Caki2 (cell line): ENCODE measurements at regions not wholly inside any gene's neighbourhood (a gene's known extent, or its start where the extent isn't known, plus 50 kb on each side); places are given as distances from the start of the nearest gene placed in this dataset.

ENCODE experiments used
- DNase-seq: peaks from one replicate; pipeline ENCODE4 v3.0.0-alpha.2; 2015; ENCODE audit warnings: low read depth
- in situ Hi-C: cut with HindIII; loops from 2 replicates; pipeline ENCODE4 v1.10.0; 2016; ENCODE audit warnings: low sequenced_read_pairs, low pct_unique_long_range_greater_than_20kb, mixed read lengths

DNA sequence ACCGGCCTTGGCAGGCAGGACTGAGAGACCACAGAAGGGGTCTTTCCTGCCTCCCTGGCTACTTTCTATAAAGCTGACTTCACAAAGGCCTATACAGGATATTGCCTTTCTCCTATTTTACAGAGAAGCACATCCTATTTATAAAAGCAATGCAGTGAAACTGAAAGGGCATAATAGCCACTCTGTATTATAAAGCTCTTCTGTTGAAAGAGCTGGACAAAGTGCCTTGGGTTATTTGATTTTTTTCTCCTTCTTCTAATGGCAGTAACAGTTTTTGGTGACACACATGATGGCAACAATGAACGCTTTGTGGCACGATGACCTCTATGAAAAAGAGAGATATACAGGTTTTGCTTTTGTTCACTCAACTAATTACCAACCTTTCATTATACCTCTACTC, 281.1 kb downstream of the ZNF516 start:
- no peak for DNase-seq
- in situ Hi-C loops: no loop called here

GRCh38 chr18:76212960-76213359, 282.1 kb downstream of the ZNF516 start:
- in situ Hi-C loops: no loop called here
- no peak for DNase-seq

GRCh38 chr18:76209597-76209996, 285.4 kb downstream of the ZNF516 start:
- no peak for DNase-seq
- in situ Hi-C loops: no loop called here

DNA sequence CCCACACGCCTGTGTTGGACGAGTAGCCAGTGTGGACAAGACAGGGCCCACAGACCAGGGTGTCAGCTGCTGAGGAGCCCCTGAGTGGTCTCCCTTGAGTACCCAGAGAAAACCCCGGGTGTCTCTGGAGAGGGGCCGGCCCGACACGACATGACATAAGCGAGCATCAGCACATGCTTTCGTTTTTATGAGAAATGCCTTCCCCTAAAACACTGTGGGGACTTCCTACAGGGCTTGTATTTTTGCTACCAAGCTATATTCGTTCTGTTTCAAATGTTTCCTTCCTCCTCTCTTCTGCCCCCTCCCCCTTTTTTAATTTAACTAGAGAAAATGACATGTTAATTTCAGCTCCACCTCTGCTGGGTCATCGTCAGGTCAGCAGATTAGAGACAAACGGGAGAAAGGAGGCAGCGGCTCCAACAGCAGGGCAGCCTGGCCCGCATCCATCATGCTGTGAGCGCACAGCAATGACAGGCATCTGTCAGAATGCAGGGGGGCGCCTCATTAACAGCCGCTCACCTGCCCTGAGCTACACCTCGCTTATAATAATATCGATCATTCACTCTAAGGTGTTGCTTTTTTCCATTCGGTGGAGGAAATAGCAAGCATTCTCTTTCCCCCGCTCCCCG, 286.2 kb downstream of the ZNF516 start:
- DNase-seq: no peak
- in situ Hi-C loops: no loop called here

DNA sequence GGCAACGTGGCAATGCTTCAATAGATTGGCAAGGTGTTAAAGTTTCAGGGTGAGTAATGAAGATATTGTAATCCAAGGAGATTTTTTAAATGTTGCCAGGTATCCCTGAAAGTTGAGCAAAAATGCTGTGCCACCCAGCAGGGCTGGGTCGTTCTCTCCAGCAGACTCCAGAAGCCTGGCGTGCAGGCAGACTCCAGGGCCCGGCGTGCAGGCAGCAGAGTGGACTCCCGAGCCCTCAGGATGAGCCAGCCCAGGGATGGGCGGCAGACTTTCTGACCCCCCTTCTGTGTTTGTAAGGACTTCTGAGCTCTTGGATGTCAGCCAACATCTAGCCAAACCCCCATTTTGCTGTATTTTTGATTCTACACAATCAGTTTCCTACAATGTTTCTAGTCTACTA, 289.1 kb downstream of the ZNF516 start:
- in situ Hi-C loops: no loop called here
- no peak for DNase-seq

DNA sequence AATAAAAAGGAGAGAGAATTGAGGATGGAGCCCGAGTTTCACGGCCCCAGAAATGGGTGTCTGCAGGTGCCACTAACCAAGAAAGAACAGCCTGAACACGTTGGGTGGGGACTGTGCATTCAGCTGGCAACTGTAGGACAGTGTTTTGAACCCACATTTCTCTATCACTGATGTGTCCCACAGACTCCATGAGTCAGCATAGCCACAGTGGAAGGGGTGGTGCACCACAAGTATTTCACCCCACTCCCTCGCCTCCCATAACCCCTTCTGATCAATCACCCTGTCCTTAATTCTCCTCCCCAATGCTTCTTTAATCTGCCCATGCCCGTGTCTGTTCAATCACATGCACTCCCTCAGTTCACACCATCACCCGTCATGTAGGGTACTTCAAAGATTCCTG, 291.5 kb downstream of the ZNF516 start:
- no peak for DNase-seq
- in situ Hi-C loops: no loop called here

GRCh38 chr18:76202322-76202721, 292.7 kb downstream of the ZNF516 start:
- DNase-seq: no peak
- in situ Hi-C loops: no loop called here

GRCh38 chr18:76195601-76196000, 299.4 kb downstream of the ZNF516 start:
- no peak for DNase-seq
- in situ Hi-C loops: no loop called here

DNA sequence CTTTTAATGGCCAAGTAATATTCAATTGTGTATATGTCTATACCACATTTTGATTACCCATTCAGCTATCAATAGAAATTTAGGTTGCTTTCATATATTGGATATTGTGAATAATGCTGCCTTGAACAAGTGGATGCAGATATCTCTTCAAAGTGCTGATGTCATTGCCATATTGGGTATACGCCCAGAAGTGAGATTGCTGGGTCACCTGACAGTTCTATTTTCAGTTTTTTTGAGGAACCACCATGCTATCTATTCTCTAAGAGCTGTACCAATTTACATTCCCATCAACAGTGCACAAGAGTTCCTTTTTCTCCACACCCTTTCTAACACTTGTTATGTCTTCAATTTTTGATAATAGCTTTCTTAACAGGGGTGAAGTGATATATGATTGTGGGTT, 306.9 kb downstream of the ZNF516 start:
- no peak for DNase-seq
- in situ Hi-C loops: no loop called here

DNA sequence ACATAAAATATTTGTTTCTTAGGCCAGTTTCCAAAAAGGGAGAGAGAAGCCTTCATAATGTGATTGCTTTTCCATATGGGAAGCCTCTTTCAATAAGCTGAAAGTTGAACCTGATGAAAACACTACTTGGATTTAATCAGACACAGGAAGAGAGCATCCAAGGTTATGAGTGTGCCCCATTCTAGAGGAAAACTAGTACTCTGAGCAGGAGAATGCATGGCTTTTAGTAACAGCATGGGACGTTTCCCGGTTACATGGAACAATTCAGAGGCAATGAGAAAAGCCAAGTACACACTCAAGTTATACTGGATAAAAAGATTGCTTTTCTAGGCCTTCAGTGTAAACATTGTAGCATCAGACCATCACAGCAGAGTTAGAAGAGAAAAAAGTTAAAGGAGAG, 315.8 kb downstream of the ZNF516 start:
- in situ Hi-C loops: no loop called here
- DNase-seq: no peak

GRCh38 chr18:76177160-76177559, 317.9 kb downstream of the ZNF516 start:
- in situ Hi-C loops: no loop called here
- no peak for DNase-seq

GRCh38 chr18:76174451-76174850, 320.6 kb downstream of the ZNF516 start:
- DNase-seq: no peak
- in situ Hi-C loops: no loop called here

GRCh38 chr18:76169733-76170132, 325.3 kb downstream of the ZNF516 start:
- in situ Hi-C loops: no loop called here
- DNase-seq: no peak

GRCh38 chr18:76167845-76168621, 327.0 kb downstream of the ZNF516 start:
- in situ Hi-C loops: no loop called here

GRCh38 chr18:76167410-76167809, 327.6 kb downstream of the ZNF516 start:
- no peak for DNase-seq
- in situ Hi-C loops: no loop called here

More at GRCh38 chr18:76167845-76168621, 327.0 kb downstream of the ZNF516 start:
- DNase-seq: no peak

- no peak for DNase-seq
- in situ Hi-C loops: no loop called here
Observed at GRCh38 chr18:76162886-76163285, 332.2 kb downstream of the ZNF516 start.

DNA sequence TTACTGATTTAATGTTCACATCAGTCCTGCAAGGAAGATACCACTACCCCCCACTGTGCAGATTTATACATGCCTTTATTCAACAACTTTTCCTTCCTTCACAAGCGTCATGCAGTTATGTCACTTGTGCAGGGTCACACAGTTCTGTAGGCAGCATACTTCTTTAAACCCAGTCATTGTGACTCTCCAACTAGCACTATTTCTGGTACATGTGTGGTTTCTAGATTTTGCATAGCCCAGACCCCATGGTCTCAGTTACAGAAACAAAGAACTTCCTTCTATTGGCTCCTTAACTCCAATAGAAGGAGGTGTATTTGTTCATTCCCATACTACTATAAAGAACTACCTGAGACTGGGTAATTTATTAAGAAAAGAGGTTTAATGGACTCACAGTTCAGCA, 333.1 kb downstream of the ZNF516 start:
- in situ Hi-C loops: no loop called here
- DNase-seq: no peak

GRCh38 chr18:76153691-76154090, 341.4 kb downstream of the ZNF516 start:
- in situ Hi-C loops: no loop called here
- no peak for DNase-seq

DNA sequence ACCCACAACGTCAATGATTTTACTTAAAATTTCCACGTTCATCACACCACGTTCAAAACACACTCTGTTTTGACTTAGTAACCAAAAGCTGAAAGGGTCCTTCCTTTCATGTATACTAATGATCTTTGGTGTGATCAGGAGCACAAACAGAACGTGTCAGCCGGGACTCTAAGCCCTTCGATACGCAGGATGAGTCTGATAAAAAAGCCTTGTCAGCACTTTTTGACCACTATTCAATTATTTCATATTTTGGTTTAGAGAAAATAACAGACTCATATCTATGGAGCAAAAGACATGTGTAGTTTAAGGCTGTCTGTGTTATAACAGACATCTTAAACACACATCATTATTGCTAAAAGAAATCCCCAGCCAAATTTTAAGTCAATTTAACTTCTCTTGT, 345.3 kb downstream of the ZNF516 start:
- DNase-seq: no peak
- in situ Hi-C loops: no loop called here

- DNase-seq: no peak
- in situ Hi-C loops: no loop called here
Observed at GRCh38 chr18:76149284-76149683, 345.8 kb downstream of the ZNF516 start.
